A172 (cell line): ENCODE measurements at regions not wholly inside any gene's neighbourhood (a gene's known extent, or its start where the extent isn't known, plus 50 kb on each side); places are given as distances from the start of the nearest gene placed in this dataset.
"Not testable (repeated sequence)": the region's sequence is repeated elsewhere in the genome, so short reads cannot be mapped to it uniquely, and the experiment has no call there.

ENCODE experiments used
- DNase-seq: peaks from one replicate; pipeline ENCODE4 v3.0.0-alpha.2; 2015; ENCODE audit warnings: low spot score

GRCh38 chr4:55696424-55696823 is 60.3 kb upstream of the NMU start:
- DNase-seq, result not testable (repeated sequence)

GRCh38 chr4:55706541-55706940 is 70.4 kb upstream of the NMU start:
- DNase-seq, result no peak

GRCh38 chr4:55707507-55707906 is 71.4 kb upstream of the NMU start:
- no peak for DNase-seq

GRCh38 chr4:55707991-55708390 is 71.9 kb upstream of the NMU start:
- DNase-seq, result not testable (repeated sequence)

GRCh38 chr4:55712835-55713234 is 76.7 kb upstream of the NMU start:
- not testable (repeated sequence) for DNase-seq

- no peak for DNase-seq
Observed at GRCh38 chr4:55721651-55722050, 85.6 kb upstream of the NMU start.

- DNase-seq, result no peak
Observed at GRCh38 chr4:55722132-55722531, 86.0 kb upstream of the NMU start.

GRCh38 chr4:55723403-55723802 is 87.3 kb upstream of the NMU start:
- DNase-seq, result no peak

GRCh38 chr4:55725057-55725456 is 89.0 kb upstream of the NMU start:
- no peak for DNase-seq

GRCh38 chr4:55727746-55728145 is 91.6 kb upstream of the NMU start:
- peak; percentile 11 for DNase-seq

GRCh38 chr4:55729351-55730279 is 90.0 kb upstream of the EXOC1L start:
- peak; percentile 81 for DNase-seq

GRCh38 chr4:55730280-55730931 is 89.2 kb upstream of the EXOC1L start:
- DNase-seq, result no peak

GRCh38 chr4:55731959-55732358 is 87.6 kb upstream of the EXOC1L start:
- no peak for DNase-seq

- DNase-seq, result no peak
Observed at GRCh38 chr4:55732864-55733263, 86.7 kb upstream of the EXOC1L start.

GRCh38 chr4:55733932-55734331 is 85.7 kb upstream of the EXOC1L start:
- DNase-seq, result peak; percentile 82

GRCh38 chr4:55736605-55737183 is 82.9 kb upstream of the EXOC1L start:
- no peak for DNase-seq

GRCh38 chr4:55742655-55743202 is 76.9 kb upstream of the EXOC1L start:
- DNase-seq, result no peak

- no peak for DNase-seq
Observed at GRCh38 chr4:55744369-55744768, 75.2 kb upstream of the EXOC1L start.

GRCh38 chr4:55745014-55745413 is 74.6 kb upstream of the EXOC1L start:
- DNase-seq, result no peak

- no peak for DNase-seq
Observed at GRCh38 chr4:55747793-55748192, 71.8 kb upstream of the EXOC1L start.

GRCh38 chr4:55749666-55750065 is 69.9 kb upstream of the EXOC1L start:
- no peak for DNase-seq

- DNase-seq, result no peak
Observed at GRCh38 chr4:55752810-55753209, 66.8 kb upstream of the EXOC1L start.
